Loucy (cell line): ENCODE measurements at regions not wholly inside any gene's neighbourhood (a gene's known extent, or its start where the extent isn't known, plus 50 kb on each side); places are given as distances from the start of the nearest gene placed in this dataset.

ENCODE experiments used
- EZH2phosphoT487 ChIP-seq: fragments of 200-600 bp; IDR thresholded peaks from 2 replicates; pipeline ENCODE4 v1.6.1; 2018; ENCODE audit warnings: antibody characterized with exemption, mild to moderate bottlenecking, moderate library complexity, borderline replicate concordance
- TF ChIP-seq, protein P1 (sequence below): fragments of 200-600 bp; sonication (generic); conservative IDR thresholded peaks from 2 replicates; pipeline ENCODE4 v1.5.1; 2014; ENCODE audit warnings: mild to moderate bottlenecking, antibody characterized with exemption, low read length

DNA sequence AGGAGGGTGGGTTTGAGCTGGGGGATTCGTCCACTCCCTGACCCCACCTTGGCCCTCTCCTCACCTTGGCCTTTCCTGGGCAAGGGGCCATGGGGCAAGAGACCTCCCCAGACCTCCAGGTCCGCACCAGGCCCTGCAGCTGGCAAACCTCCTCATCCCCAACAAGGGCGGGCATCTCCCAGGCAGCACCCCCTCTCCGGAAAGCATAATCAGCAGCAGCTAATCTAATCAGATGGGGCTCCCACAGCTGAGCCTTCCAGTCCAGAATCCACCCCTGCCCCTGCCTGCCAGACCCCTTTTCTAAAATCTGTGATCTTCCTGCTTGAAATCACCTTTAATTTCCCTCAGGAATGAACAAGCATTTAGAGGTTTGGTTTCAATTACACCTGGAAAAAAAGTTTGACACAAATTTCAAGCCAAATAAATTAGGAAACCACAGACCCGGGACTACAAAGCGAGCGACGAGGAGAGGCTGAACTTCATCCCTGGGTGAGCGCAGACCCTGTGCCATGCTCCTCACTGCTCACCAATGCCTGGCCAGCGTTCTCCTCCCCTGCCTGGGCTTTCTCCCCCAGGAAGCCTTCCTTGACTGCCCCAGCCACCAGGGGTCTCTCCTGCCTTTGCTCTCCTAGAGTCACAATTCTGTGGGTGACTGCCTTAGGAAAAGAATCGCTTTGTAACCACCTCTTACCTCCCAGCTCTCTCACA, 143.0 kb upstream of the MYCN start:
- TF ChIP-seq, protein P1, sequence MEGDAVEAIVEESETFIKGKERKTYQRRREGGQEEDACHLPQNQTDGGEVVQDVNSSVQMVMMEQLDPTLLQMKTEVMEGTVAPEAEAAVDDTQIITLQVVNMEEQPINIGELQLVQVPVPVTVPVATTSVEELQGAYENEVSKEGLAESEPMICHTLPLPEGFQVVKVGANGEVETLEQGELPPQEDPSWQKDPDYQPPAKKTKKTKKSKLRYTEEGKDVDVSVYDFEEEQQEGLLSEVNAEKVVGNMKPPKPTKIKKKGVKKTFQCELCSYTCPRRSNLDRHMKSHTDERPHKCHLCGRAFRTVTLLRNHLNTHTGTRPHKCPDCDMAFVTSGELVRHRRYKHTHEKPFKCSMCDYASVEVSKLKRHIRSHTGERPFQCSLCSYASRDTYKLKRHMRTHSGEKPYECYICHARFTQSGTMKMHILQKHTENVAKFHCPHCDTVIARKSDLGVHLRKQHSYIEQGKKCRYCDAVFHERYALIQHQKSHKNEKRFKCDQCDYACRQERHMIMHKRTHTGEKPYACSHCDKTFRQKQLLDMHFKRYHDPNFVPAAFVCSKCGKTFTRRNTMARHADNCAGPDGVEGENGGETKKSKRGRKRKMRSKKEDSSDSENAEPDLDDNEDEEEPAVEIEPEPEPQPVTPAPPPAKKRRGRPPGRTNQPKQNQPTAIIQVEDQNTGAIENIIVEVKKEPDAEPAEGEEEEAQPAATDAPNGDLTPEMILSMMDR, result no peak; the same call in 1 of the 2 replicates
- no peak for TF ChIP-seq EZH2phosphoT487
